Chondrocyte (in vitro differentiated cells): ENCODE measurements at regions not wholly inside any gene's neighbourhood (a gene's known extent, or its start where the extent isn't known, plus 50 kb on each side); places are given as distances from the start of the nearest gene placed in this dataset.
"Not testable (repeated sequence)": the region's sequence is repeated elsewhere in the genome, so short reads cannot be mapped to it uniquely, and the experiment has no call there.

ENCODE experiments used
- DNase-seq: peaks from one replicate; pipeline ENCODE4 v3.0.0; 2021; ENCODE audit warnings: mixed read lengths, low spot score
- H3K27ac Mint-ChIP-seq: one replicate; pipeline ENCODE4 v1.8.0; 2021; ENCODE audit warnings: mild to moderate bottlenecking, moderate library complexity, mixed read lengths; ENCODE audit not compliant: unreplicated experiment
- H3K27me3 Mint-ChIP-seq: 2 replicates; pipeline ENCODE4 v1.8.0; 2021; ENCODE audit warnings: low read depth, mixed read lengths
- H3K36me3 Mint-ChIP-seq: 2 replicates; pipeline ENCODE4 v1.8.0; 2021; ENCODE audit warnings: low read depth, mixed read lengths
- H3K4me1 Mint-ChIP-seq: 2 replicates; pipeline ENCODE4 v1.8.0; 2021; ENCODE audit warnings: low read depth, mild to moderate bottlenecking, mixed read lengths
- H3K4me3 Mint-ChIP-seq: one replicate; pipeline ENCODE4 v1.8.0; 2021; ENCODE audit warnings: mild to moderate bottlenecking, moderate library complexity, mixed read lengths; ENCODE audit not compliant: unreplicated experiment
- H3K9me3 Mint-ChIP-seq: 2 replicates; pipeline ENCODE4 v1.8.0; 2021; ENCODE audit warnings: low read depth, mixed read lengths
- CTCF ChIP-seq: fragments of 200-600 bp; sonication (generic); IDR thresholded peaks from 2 replicates; pipeline ENCODE4 v1.5.0; 2021; ENCODE audit warnings: antibody characterized with exemption, mild to moderate bottlenecking, moderate library complexity

- H3K9me3 Mint-ChIP-seq, H3K4me1 Mint-ChIP-seq, H3K27me3 Mint-ChIP-seq, H3K36me3 Mint-ChIP-seq, H3K27ac Mint-ChIP-seq, H3K4me3 Mint-ChIP-seq, DNase-seq: not testable (repeated sequence)
These were observed 471.9 kb downstream of the FOXD4L5 start for GRCh38 chr9:64813072-64813471.

- H3K27me3 Mint-ChIP-seq, H3K27ac Mint-ChIP-seq, H3K4me3 Mint-ChIP-seq, H3K4me1 Mint-ChIP-seq, H3K36me3 Mint-ChIP-seq, DNase-seq, H3K9me3 Mint-ChIP-seq: not testable (repeated sequence)
These were observed 506.3 kb downstream of the FOXD4L5 start for GRCh38 chr9:64778667-64779066.

- H3K4me1 Mint-ChIP-seq, H3K9me3 Mint-ChIP-seq, H3K27me3 Mint-ChIP-seq, H3K36me3 Mint-ChIP-seq, H3K27ac Mint-ChIP-seq, H3K4me3 Mint-ChIP-seq, DNase-seq: not testable (repeated sequence)
These were observed 508.7 kb downstream of the FOXD4L5 start for GRCh38 chr9:64776269-64776668.

GRCh38 chr9:64774813-64775793, 509.9 kb downstream of the FOXD4L5 start:
- not testable (repeated sequence) for H3K36me3 Mint-ChIP-seq, H3K9me3 Mint-ChIP-seq, H3K27ac Mint-ChIP-seq, H3K4me1 Mint-ChIP-seq, H3K27me3 Mint-ChIP-seq
- peak overlapping the region; percentile 50 for H3K4me3 Mint-ChIP-seq
- DNase-seq, result peak; percentile 27

GRCh38 chr9:64774004-64774812, 510.8 kb downstream of the FOXD4L5 start:
- not testable (repeated sequence) for H3K9me3 Mint-ChIP-seq, H3K27ac Mint-ChIP-seq, H3K27me3 Mint-ChIP-seq, H3K36me3 Mint-ChIP-seq, H3K4me1 Mint-ChIP-seq
- peak; percentile 18 for DNase-seq
- peak overlapping the region; percentile 35 for H3K4me3 Mint-ChIP-seq

- H3K36me3 Mint-ChIP-seq, result no peaks in the 10 kb centered on the region
- no peak for TF ChIP-seq CTCF
- H3K27ac Mint-ChIP-seq, result no peak overlapping the region
- peak; percentile 32 for DNase-seq
- peaks cover 4% of the 10 kb centered on the region for H3K27me3 Mint-ChIP-seq
- H3K4me3 Mint-ChIP-seq, result no peak overlapping the region
- peaks cover under 1% of the 10 kb centered on the region for H3K9me3 Mint-ChIP-seq
- no peaks in the 10 kb centered on the region for H3K4me1 Mint-ChIP-seq
These were observed 511.5 kb downstream of the FOXD4L5 start for GRCh38 chr9:64773491-64773931.

GRCh38 chr9:64772751-64773331, 512.2 kb downstream of the FOXD4L5 start:
- not testable (repeated sequence) for H3K9me3 Mint-ChIP-seq, H3K27ac Mint-ChIP-seq, H3K27me3 Mint-ChIP-seq, H3K36me3 Mint-ChIP-seq, H3K4me1 Mint-ChIP-seq
- H3K4me3 Mint-ChIP-seq, result peak overlapping the region; percentile 48
- peak; percentile 24 for DNase-seq
